KMS-11 (cell line): ENCODE measurements at regions not wholly inside any gene's neighbourhood (a gene's known extent, or its start where the extent isn't known, plus 50 kb on each side); places are given as distances from the start of the nearest gene placed in this dataset.

Source experiments
- H2AFZ ChIP-seq: fragments of 200-600 bp; sonication (generic); 2 replicates; pipeline ENCODE4 v1.6.1; 2016; ENCODE audit warnings: antibody characterized with exemption, mixed run types, low read depth
- H3K27ac ChIP-seq: fragments of 200-600 bp; sonication (generic); 2 replicates; pipeline ENCODE4 v1.6.1; 2016; ENCODE audit warnings: mild to moderate bottlenecking, mixed run types
- H3K27me3 ChIP-seq: fragments of 200-600 bp; sonication (generic); 2 replicates; pipeline ENCODE4 v1.6.1; 2017; ENCODE audit warnings: mild to moderate bottlenecking, low read depth, mixed run types, moderate library complexity; ENCODE audit not compliant: insufficient read depth
- H3K36me3 ChIP-seq: fragments of 200-600 bp; sonication (generic); 2 replicates; pipeline ENCODE4 v1.6.1; 2017; ENCODE audit warnings: mild to moderate bottlenecking, mixed run types; ENCODE audit not compliant: insufficient read depth
- H3K4me1 ChIP-seq: fragments of 200-600 bp; sonication (generic); 2 replicates; pipeline ENCODE4 v1.6.1; 2016; ENCODE audit warnings: mild to moderate bottlenecking, low read depth, mixed run types; ENCODE audit not compliant: poor library complexity, severe bottlenecking
- H3K4me2 ChIP-seq: fragments of 200-600 bp; sonication (generic); 2 replicates; pipeline ENCODE4 v1.7.0; 2016; ENCODE audit warnings: mild to moderate bottlenecking, mixed run types
- H3K4me3 ChIP-seq: fragments of 200-600 bp; sonication (generic); IDR thresholded peaks from 2 replicates; pipeline ENCODE4 v1.6.1; 2017; ENCODE audit warnings: low read depth, low read length, mixed read lengths; ENCODE audit not compliant: insufficient read depth
- H3K79me2 ChIP-seq: fragments of 200-600 bp; sonication (generic); 2 replicates; pipeline ENCODE4 v1.6.1; 2016; ENCODE audit warnings: low read depth, mixed run types; ENCODE audit not compliant: insufficient read depth
- H3K9ac ChIP-seq: fragments of 200-600 bp; sonication (generic); 2 replicates; pipeline ENCODE4 v1.6.1; 2016; ENCODE audit warnings: mild to moderate bottlenecking, mixed run types
- H4K20me1 ChIP-seq: fragments of 200-600 bp; sonication (generic); 2 replicates; pipeline ENCODE4 v1.6.1; 2016; ENCODE audit warnings: mild to moderate bottlenecking, mixed run types; ENCODE audit not compliant: insufficient read depth
- CTCF ChIP-seq: fragments of 200-600 bp; sonication (generic); conservative IDR thresholded peaks from 2 replicates; pipeline ENCODE4 v1.6.1; 2017; ENCODE audit warnings: low read depth, mild to moderate bottlenecking, antibody characterized with exemption, low read length, moderate library complexity, mixed read lengths

GRCh38 chr2:76280686-76281085, 570.0 kb upstream of the GCFC2 start:
- no peak for TF ChIP-seq CTCF
- Histone ChIP-seq H3K4me1 (peaks cover 16% of the 10 kb centered on the region), H3K27ac (no peak overlapping the region), H3K27me3 (no peaks in the 10 kb centered on the region), H2AFZ (no peak overlapping the region), H3K36me3 (no peaks in the 10 kb centered on the region), H4K20me1 (no peaks in the 10 kb centered on the region), H3K9ac (no peak overlapping the region), H3K79me2 (no peaks in the 10 kb centered on the region), H3K4me2 (no peak overlapping the region), H3K4me3 (no peak overlapping the region)

- Histone ChIP-seq H3K36me3 (no peaks in the 10 kb centered on the region), H3K79me2 (no peaks in the 10 kb centered on the region), H3K9ac (no peak overlapping the region), H3K27ac (no peak overlapping the region), H3K4me2 (no peak overlapping the region), H3K4me3 (no peak overlapping the region), H4K20me1 (no peaks in the 10 kb centered on the region), H2AFZ (no peak overlapping the region), H3K4me1 (peaks cover 26% of the 10 kb centered on the region), H3K27me3 (no peaks in the 10 kb centered on the region)
- TF ChIP-seq CTCF, result no peak
Measured at GRCh38 chr2:76279142-76279541, 568.4 kb upstream of the GCFC2 start.

GRCh38 chr2:76275788-76276187, 565.1 kb upstream of the GCFC2 start:
- H3K4me3 ChIP-seq, result no peak overlapping the region
- no peaks in the 10 kb centered on the region for H3K36me3 ChIP-seq
- no peak overlapping the region; the same call in 1 of the 2 replicates for H3K27ac ChIP-seq
- peaks cover 26% of the 10 kb centered on the region for H3K4me1 ChIP-seq
- H4K20me1 ChIP-seq, result no peaks in the 10 kb centered on the region
- H3K79me2 ChIP-seq, result no peaks in the 10 kb centered on the region
- no peak for TF ChIP-seq CTCF
- no peak overlapping the region for H3K9ac ChIP-seq
- H2AFZ ChIP-seq, result no peak overlapping the region
- peak overlapping the region; percentile 27 for H3K4me2 ChIP-seq
- no peaks in the 10 kb centered on the region for H3K27me3 ChIP-seq

DNA sequence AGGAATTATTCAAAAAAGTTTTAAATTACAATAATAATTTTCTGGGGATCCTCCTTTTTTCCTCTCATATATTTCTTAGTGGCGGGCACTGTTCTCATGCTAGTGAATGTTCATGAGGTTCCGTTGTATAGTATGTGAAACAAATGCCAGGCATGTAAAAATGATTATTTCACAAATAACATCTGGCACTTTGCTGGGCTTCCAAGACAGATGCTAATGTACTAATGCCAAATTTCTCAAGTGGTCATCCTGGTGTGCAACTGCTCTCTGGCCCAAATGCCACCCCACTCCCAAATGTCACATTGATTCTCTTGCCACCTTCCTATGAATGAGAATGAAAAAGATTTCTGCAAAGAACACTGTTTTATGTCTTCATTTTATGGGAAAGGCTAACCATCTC, 564.0 kb upstream of the GCFC2 start:
- H3K36me3 ChIP-seq, result no peaks in the 10 kb centered on the region
- no peaks in the 10 kb centered on the region for H4K20me1 ChIP-seq
- H3K27me3 ChIP-seq, result no peaks in the 10 kb centered on the region
- H3K4me2 ChIP-seq, result no peak overlapping the region
- TF ChIP-seq CTCF, result no peak
- H3K27ac ChIP-seq, result no peak overlapping the region
- no peak overlapping the region for H2AFZ ChIP-seq
- peaks cover 26% of the 10 kb centered on the region for H3K4me1 ChIP-seq
- H3K79me2 ChIP-seq, result no peaks in the 10 kb centered on the region
- H3K4me3 ChIP-seq, result no peak overlapping the region
- H3K9ac ChIP-seq, result no peak overlapping the region

GRCh38 chr2:76274160-76274559, 563.4 kb upstream of the GCFC2 start:
- no peak overlapping the region for H3K27ac ChIP-seq
- H3K27me3 ChIP-seq, result no peaks in the 10 kb centered on the region
- no peaks in the 10 kb centered on the region for H3K79me2 ChIP-seq
- H4K20me1 ChIP-seq, result no peaks in the 10 kb centered on the region
- H3K4me3 ChIP-seq, result no peak overlapping the region
- no peak for TF ChIP-seq CTCF
- no peak overlapping the region for H3K4me2 ChIP-seq
- no peaks in the 10 kb centered on the region for H3K36me3 ChIP-seq
- peaks cover 26% of the 10 kb centered on the region for H3K4me1 ChIP-seq
- no peak overlapping the region for H2AFZ ChIP-seq
- H3K9ac ChIP-seq, result no peak overlapping the region
